Activated CD8-positive, alpha-beta memory T cell treated with anti-CD3 and anti-CD28 coated beads for 36 hours (primary cell): ENCODE measurements at regions not wholly inside any gene's neighbourhood (a gene's known extent, or its start where the extent isn't known, plus 50 kb on each side); places are given as distances from the start of the nearest gene placed in this dataset.
"Not testable (repeated sequence)": the region's sequence is repeated elsewhere in the genome, so short reads cannot be mapped to it uniquely, and the experiment has no call there.

Experiments used
- CTCF ChIA-PET: fragments of 350-600 bp; sonication (Branson Sonifier 250); formaldehyde crosslinking; loops from one replicate; lab custom pipeline; 2021; ENCODE audit warnings: antibody characterized with exemption; lab: Charles Lee
- POLR2A ChIA-PET: fragments of 350-600 bp; sonication (Branson Sonifier 250); formaldehyde crosslinking; loops from one replicate; lab custom pipeline; 2021; ENCODE audit warnings: antibody characterized with exemption; lab: Charles Lee

DNA sequence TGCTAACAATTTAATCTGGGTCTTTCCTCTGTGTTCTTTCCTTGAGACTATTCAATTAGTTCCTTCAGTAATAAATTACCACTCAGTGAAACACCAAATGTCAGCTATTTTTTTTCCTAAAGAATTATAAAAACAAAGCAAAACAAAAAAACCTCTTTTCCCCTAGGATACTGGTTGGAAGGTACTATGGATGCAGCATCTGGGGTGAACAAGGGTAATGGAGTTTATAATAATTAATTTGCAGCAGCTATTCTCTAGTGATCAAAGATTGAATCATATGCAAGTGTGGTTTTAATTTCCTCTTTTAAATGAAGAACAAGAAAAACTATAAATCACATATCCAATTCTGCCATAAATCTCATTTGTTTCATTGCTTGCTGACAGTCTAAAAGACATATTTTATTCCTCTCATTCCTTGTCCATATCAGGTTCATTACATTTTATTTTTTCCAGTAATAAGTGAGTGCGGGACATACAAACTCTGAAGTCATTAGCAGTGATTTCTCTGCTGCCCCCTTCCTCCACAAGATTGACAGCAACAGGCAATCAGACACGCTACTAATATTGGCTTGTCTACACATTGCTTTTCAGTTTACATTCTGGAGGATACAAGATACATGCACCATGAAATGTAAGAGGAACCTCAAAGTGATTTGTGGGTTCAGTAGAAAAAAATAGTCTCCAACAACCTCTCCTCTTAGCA, 1093.4 kb upstream of the SLIT2 start:
- POLR2A ChIA-PET, result no interaction called here
- CTCF ChIA-PET, result no interaction called here

DNA sequence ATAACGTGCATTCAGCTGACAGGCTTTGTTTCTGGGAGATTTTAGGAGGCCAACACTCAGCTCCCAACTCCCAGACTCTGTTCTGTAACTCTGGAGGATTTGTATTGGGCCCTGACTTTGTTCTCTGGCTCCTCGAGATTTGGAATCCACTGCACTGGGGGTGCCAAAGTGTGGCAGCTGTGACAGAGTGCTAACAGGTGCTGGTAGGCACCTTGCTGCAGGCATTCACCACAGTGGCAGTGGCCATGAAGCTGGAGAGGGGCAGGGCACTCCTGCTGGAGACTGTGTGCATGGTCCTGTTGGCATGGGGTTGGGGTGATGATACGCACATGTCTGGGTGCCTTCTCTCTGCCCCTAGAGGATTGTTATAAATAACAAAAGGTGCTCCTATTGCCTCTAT, 1094.9 kb upstream of the SLIT2 start:
- POLR2A ChIA-PET, result no interaction called here

DNA sequence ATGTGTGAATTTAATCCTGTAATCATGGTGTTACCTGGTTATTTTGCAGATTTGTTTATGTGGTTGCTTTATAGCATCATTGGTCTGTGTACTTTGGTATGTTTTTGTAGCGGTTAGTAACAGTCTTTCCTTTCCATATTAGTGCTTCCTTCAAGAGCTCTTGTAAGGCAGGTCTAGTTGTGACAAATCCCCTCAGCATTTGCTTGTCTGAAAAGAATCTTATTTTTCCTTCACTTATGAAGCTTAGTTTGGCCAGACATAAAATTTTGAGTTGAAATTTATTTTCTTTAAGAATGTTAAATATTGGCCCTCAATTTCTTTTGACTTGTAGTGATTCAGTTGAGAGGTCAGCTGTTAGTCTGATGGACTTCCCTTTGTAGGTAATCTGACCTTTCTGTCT, 1096.1 kb upstream of the SLIT2 start:
- POLR2A ChIA-PET, result no interaction called here
- CTCF ChIA-PET, result no interaction called here

More for the DNA sequence above, 1094.9 kb upstream of the SLIT2 start:
- CTCF ChIA-PET, result interaction anchor here (0.6 kb wide), 1 partner anchor 9 kb away, joined by 3 read pairs; no protein-coding TSS in a partner anchor

DNA sequence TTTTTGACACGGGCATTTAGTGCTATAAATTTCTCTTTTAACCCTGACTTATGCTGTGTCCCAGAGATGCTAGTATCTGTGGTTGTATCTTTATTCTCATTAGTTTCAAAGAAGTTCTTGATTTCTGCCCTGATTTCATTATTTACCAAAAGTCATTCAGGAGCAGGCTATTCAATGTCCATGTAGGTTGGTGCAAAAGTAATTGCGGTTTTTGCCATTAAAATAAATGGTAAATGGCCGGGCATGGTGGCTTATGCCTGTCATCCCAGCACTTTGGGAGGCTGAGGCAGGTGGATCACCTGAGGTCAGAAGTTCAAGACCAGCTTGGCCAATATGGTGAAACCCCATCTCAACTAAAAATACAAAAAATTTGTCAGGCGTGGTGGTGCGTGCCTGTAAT, 1097.4 kb upstream of the SLIT2 start:
- CTCF ChIA-PET, POLR2A ChIA-PET: not testable (repeated sequence)

DNA sequence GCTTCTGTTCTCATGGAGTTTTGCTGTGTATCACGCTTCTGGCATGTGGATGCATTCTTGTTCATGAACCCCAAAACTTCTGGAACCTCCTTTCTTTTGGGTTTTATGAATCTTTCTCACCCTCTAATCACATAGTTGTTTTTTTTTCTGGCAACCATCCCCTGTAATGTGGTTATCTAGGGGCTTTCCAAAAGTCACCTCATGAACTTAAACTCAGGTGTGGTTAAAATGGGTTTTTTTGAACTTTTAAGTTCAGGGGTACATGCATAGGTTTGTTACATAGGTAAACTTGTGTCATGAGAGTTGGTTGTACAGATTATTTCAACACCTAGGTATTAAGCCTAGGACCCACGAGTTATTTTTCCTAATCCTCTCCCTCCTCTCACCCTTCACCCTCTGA, 1099.4 kb upstream of the SLIT2 start:
- ChIA-PET CTCF (no interaction called here), POLR2A (no interaction called here)

DNA sequence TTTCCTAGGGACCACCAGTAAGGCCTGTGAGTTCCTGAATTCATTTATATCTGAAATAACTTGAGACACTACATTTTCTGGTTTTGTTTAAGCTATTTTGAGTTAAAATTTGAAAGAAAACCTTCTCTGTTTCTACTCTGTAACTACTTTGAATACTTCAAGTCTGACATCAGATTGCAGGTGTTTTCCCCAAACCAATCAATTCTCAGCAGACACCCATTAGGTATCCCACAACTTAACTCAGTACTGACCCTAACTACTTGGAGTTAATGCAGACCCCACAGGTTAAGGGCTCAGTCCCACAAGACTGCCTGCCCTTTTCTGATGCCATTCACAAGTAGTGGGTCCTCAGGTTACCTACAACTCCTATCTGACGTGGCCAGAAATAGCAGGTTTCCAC, 1100.0 kb upstream of the SLIT2 start:
- POLR2A ChIA-PET, result no interaction called here
- CTCF ChIA-PET, result no interaction called here

DNA sequence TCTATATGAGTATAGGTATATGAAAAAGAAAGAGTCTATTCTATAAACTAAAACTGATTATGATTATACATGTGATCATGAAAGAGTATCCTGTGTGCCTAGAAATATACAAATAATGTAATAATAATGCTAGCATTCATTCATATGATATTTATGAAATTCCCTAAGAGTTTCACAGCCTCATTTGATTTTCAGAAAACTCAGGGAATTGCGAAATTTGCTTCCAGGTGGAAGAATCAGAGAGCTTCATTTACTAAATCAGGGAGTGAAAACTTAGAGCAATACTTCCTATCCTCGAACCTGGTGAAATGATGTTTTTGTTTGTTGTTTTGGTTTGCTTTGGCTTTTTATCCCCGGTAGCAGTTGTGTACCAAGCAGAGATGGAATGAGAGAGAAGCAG, 1105.7 kb upstream of the SLIT2 start:
- CTCF ChIA-PET, result no interaction called here
- POLR2A ChIA-PET, result no interaction called here

DNA sequence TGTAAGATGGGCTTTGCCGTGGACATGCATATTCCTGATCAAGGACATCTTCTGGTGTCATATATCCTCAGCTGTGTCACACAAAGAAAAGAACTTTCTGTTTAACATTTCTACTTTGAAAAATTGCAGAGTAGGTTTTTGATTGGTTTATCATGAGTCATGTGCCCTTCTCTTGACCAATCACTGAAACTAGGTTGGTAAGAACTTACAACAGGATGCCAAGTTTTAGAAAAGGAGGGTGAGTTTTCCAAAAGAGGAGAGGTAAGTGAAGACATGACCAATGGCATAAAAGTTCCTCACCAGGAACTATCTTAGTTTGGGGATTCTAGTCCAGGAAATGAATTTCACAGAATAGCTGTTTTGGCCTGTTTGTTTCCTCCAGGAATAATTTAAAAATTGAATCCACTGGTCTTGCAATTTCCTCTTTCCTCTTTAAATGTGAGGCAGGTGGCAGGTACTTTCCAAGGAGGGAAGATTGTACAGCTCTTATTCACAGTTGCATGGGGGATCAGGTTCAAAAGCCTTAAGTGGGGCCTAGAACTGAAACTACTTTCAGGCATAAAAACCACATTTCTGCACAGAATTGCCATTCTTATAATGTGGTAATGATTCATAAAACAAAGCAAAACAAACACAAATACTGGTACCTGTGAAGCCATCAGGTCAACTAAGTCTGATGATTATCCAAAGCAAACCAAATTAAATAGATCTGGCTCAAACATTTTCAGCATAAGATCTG, 1114.5 kb upstream of the LCORL start:
- ChIA-PET POLR2A (no interaction called here), CTCF (interaction anchor here (0.6 kb wide), 1 partner anchor 563 kb away, joined by 3 read pairs; no protein-coding TSS in a partner anchor)

DNA sequence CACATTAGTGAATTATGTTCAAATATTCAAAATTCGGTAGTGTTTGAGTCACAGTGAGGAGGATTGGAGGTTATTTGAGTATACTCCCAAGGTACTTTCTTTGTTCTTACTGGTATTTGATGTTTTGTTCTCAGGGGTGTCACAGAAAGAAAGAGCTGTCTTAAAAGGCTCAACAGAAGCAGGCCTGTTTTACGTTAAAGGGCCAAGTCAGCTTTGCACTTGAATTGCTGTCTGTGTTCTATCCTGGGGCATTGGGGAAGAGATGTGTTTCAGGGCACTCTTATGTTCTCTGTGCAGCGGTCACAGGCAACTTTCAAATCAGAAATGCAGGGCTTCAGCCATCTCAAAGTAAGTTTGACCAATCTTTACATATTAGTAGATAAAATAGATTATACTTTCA, 1113.1 kb upstream of the LCORL start:
- ChIA-PET POLR2A (no interaction called here), CTCF (interaction anchor here (0.7 kb wide), 1 partner anchor 1802 kb away, joined by 3 read pairs; no protein-coding TSS in a partner anchor)

DNA sequence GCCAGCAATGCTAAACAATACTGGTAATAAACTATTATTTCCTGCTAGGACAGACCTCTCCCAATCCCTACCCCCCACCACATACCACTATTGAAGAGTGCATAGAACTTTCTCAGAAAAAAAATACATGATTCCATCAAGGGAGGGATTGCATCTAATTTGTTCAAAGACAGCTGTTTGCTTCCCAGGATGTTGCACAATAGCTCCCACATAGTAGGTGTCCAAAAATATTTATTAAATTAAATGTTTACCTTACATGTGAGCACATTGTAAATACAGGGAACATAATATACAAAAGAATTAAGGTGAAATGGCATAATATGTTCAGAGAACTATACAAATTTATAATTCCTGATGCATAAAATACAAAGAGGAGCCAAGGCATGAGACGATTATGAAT, 1111.8 kb upstream of the LCORL start:
- ChIA-PET POLR2A (no interaction called here), CTCF (no interaction called here)

DNA sequence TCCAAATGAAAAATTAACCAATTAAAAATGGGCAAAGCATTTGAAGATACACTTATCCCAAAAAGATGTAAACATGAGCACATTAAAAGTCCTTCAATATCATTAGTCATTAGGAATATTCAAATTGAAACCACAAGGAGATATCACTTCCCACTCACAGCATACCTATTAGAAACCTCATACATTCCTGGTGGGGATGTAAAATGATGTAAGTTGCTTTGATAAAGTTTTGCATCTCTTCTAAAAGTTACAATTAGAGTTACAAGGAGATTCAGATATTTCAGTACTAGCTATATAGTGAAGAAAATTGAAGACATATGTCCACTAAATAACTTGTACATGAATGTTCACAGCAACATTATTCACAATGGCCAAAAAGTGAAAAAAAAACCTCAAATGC, 1109.3 kb upstream of the LCORL start:
- POLR2A ChIA-PET, result no interaction called here
- CTCF ChIA-PET, result no interaction called here

DNA sequence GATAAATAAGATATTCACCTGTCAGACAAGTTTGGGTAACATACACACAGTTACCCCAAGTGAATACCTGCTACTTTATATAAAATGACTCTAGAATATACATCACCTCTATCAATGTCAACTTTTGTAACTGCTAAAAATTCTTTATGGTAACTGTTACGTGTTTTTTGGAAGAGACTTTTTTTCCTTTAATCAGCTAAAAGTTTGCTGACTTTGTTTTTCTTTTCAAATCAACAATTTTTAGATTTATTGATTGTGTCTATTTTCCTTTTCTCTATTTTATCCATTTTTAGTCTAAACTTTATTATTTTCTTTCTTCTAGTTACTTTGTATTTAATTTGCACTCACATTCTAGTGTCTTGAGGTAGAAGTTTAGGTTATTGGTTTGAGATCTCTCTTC, 1106.6 kb upstream of the LCORL start:
- ChIA-PET POLR2A (no interaction called here), CTCF (no interaction called here)

DNA sequence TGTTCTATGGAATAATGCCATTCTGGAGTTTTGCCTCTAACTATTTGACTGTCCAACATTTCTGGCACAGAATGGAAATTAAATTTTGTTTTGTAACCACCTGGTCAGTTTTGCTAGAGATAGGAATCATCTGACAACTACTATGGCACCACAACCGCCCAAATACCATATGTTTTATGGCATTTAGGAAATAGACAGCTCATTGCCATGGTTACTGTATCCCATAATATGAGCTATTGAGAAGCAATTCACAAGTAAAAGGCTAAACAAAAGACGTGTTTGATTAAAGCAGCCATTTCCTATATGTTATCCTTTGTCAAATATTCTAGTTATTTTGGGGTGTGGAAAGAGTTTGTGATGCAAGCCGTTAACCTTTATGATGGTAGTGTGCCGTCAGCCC, 1105.3 kb upstream of the LCORL start:
- POLR2A ChIA-PET, result no interaction called here
- CTCF ChIA-PET, result no interaction called here

DNA sequence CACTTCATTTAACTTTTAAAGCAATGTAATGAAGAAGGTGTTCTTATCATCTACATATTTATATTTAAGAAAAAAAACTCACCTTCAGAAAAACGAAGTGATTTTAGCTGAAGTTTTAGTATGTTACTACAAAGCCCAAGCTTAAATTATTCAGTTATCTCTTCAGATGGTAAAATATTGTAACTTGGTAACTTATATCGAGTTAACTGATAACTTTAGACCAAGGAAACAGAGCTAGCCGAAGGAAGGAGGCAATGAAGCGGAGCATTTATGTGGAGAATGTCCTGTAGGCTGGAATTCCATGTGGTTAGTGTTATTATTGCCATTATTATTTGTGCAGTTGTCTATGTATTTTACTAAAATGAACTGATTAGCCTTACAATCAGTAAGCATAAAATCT, 1102.1 kb upstream of the LCORL start:
- ChIA-PET POLR2A (no interaction called here), CTCF (no interaction called here)

DNA sequence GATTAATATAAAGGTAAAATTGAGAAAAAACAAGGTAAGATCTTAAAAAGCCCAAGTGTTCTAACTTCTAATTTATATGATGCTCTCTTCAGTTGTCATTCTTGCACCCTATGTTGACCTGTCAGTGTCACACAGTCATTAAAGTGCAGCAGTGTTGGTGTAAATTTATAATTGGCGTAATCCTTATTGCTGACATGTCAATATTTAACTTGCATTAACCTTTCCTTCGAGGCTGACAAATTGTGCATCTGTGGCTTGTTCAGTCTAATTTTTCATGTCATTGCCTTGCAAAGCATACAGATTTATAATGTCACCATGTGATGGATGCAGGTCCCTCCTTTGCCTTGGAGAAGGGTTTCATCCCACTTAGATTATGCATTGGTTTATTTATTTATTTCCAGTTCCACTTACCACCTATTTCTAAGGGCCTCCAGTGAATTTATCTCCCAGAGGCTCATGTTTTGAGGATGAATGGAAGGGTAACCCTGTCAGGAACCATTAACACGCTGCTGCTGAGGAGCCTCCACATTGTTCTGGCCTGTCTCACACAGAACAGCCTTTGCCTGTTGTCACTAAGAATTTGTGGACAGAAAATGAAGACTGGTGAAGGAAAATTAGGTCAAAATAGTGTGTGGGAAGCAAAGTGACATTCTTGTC, 1098.5 kb upstream of the LCORL start:
- ChIA-PET POLR2A (no interaction called here), CTCF (no interaction called here)

DNA sequence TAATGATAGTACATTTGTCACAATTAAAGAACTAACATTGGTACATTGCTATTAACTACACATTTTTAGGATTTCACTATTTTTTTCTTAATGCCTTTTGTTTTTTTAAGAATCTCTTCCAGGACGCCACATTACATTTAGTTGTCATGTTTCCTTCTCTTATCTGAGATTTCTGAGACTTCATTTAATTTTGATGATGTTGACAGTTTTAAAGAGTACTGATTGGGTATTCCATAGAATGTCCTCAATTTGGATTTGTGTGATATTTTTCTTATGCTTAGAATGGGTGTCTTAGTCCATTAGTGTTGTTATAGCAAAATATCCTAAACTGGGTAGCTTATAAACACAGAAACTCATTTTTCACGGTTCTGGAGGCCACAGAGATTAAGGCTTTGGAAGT, 1095.5 kb upstream of the LCORL start:
- POLR2A ChIA-PET, result no interaction called here
- CTCF ChIA-PET, result no interaction called here

DNA sequence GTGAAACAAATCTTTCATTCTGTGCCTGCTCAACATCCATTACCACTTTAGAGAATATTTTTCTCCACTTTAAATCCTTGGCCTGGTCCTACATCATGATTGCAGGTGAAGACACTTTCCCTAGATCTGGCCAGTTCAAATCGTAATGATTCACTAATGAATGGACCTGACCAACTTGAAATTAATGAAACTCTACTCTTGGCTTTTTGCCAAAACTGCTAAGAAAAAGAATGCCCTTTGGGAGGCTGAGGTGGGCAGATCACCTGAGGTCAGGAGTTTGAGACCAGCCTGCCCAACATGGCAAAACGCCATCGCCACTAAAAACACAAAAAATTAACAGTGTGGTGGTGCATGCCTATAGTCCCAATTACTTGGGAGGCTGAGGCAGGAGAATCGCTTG, 1082.6 kb upstream of the LCORL start:
- ChIA-PET CTCF (no interaction called here), POLR2A (no interaction called here)

DNA sequence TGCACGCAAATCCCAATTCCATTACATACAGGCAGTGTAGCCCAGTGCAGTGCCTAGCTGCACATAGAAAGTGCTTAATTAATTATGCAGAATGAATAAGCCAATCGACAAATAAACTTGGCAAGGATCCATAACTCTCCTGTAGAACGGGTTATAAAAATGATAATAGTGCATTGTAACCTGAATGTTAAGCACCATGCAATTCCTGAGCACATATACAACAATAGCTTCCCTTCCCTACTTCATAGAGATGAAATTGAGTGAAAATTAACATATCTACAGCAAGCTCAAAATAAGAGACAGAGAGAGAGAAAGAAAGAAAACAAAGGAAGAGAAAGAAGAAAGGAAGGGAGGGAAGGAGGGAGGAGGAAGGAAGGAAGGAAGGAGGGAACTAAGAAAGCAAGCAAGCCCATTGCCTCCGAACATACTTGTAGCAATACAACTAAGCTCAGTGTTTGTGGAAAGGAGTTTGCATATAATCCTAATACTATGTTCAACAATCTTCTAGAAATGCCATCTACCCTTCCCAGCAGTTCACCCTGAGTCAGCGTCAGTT, 1074.0 kb upstream of the LCORL start:
- CTCF ChIA-PET, result no interaction called here
- POLR2A ChIA-PET, result no interaction called here

DNA sequence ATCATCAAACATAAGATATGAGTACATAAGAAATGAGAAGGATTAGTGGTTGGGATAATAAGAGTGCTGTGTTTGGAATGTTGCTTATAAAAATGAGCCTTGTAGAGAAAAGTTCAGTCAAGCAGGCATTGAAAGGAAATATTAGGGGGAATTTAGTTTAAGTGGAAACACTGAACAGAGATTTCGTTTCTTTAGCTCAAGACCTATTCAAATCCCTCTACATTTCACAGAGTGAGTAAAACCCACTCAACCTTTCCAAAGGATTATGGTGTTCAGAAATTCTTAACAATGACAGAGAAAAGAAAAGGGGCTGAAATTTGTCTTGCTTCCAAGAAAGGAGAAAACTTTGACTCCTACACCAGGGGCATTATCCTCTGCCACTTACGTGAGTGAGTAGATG, 1072.4 kb upstream of the LCORL start:
- CTCF ChIA-PET, result no interaction called here
- POLR2A ChIA-PET, result no interaction called here

DNA sequence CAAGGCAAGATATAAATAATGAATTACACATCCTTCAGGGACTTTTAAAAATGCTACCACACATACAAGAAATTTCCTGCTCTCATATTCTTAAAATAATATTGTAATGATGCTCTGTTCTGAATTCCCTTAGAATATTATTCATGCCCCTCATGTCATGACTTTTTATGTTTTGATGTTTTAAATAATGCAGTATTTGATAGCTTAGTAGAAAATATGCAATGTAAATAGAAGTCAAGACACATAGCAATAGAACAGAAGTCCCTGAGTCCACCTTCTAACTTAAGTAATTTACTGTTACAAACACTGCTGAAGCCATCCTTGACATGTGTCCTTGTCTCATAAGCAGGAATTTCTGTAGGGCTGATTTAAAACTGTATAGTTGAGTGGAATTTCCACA, 1071.2 kb upstream of the LCORL start:
- POLR2A ChIA-PET, result no interaction called here

More for the DNA sequence above, 1071.2 kb upstream of the LCORL start:
- CTCF ChIA-PET, result no interaction called here
